Transverse colon (tissue), 3 donors: ENCODE measurements at regions not wholly inside any gene's neighbourhood (a gene's known extent, or its start where the extent isn't known, plus 50 kb on each side); places are given as distances from the start of the nearest gene placed in this dataset.

ENCODE experiments used
- CTCF ChIP-seq, 5 experiments: fragments of 200-600 bp in 3 of 5; fragments of 450-650 bp in 2 of 5; sonication (generic) in 3 of 5; IDR thresholded peaks; 1 replicate in 2 of 5; 2 replicates in 3 of 5; pipeline ENCODE4 v1.5.1; 2016 to 2017; ENCODE audit warnings: antibody characterized with exemption in 5 of 5, inconsistent platforms in 3 of 5, mild to moderate bottlenecking in 2 of 5, moderate library complexity in 1 of 5
- POLR2A ChIP-seq: fragments of 450-650 bp; IDR thresholded peaks from one replicate; pipeline ENCODE4 v1.6.1; 2016; ENCODE audit warnings: antibody characterized with exemption, mild to moderate bottlenecking, moderate library complexity

GRCh38 chr12:131384544-131384855 is 326.4 kb upstream of the SFSWAP start:
- no peak for TF ChIP-seq CTCF (IDR thresholded peaks at IDR 0.05)
- TF ChIP-seq POLR2A: no peak
